ENCODE measurements at regions not wholly inside any gene's neighbourhood (a gene's known extent, or its start where the extent isn't known, plus 50 kb on each side); places are given as distances from the start of the nearest gene placed in this dataset.

- DNase-seq (ENCODE audit: low read depth, low spot score): peak; percentile 21
- no peak overlapping the region for H3K4me3 ChIP-seq (ENCODE audit: low read depth, low read length)
- CTCF ChIA-PET: interaction anchor here (1.2 to 1.8 kb wide), 2 partner anchors 8 to 10 kb away, joined by 3 to 11 read pairs; no protein-coding TSS in a partner anchor
- TF ChIP-seq CTCF (IDR thresholded peaks at IDR 0.05; ENCODE audit: insufficient read depth, low read length, missing control alignments): no peak
- POLR2A ChIA-PET: no interaction called here
These were observed 115.4 kb downstream of the DUSP6 start for GRCh38 chr12:89236748-89237383.

- DNase-seq (ENCODE audit: low read depth, low spot score): no peak
- ChIA-PET CTCF (no interaction called here), POLR2A (no interaction called here)
- H3K4me3 ChIP-seq (ENCODE audit: low read depth, low read length): no peak overlapping the region
- no peak for TF ChIP-seq CTCF (IDR thresholded peaks at IDR 0.05; ENCODE audit: insufficient read depth, low read length, missing control alignments)
These were observed 116.1 kb downstream of the DUSP6 start for GRCh38 chr12:89236237-89236636.

GRCh38 chr12:89235189-89235993 is 116.9 kb downstream of the DUSP6 start:
- no peak for TF ChIP-seq CTCF (IDR thresholded peaks at IDR 0.05; ENCODE audit: insufficient read depth, low read length, missing control alignments)

GRCh38 chr12:89234324-89235114 is 117.8 kb downstream of the DUSP6 start:
- ChIA-PET CTCF (no interaction called here), POLR2A (interaction anchor here (0.8 kb wide), 1 partner anchor 26 kb away, joined by 3 read pairs; no protein-coding TSS in a partner anchor)
- H3K4me3 ChIP-seq (ENCODE audit: low read depth, low read length): no peak overlapping the region
- TF ChIP-seq CTCF (IDR thresholded peaks at IDR 0.05; ENCODE audit: insufficient read depth, low read length, missing control alignments): no peak
- DNase-seq (ENCODE audit: low read depth, low spot score): no peak

More at GRCh38 chr12:89235189-89235993, 116.9 kb downstream of the DUSP6 start:
- no peak overlapping the region for H3K4me3 ChIP-seq (ENCODE audit: low read depth, low read length)
- CTCF ChIA-PET: no interaction called here
- POLR2A ChIA-PET: interaction anchor here (0.8 kb wide), 1 partner anchor 26 kb away, joined by 3 read pairs; no protein-coding TSS in a partner anchor
- DNase-seq (ENCODE audit: low read depth, low spot score): no peak

GRCh38 chr12:89231686-89232085 is 120.6 kb downstream of the DUSP6 start:
- no peak for DNase-seq (ENCODE audit: low read depth, low spot score)
- TF ChIP-seq CTCF (IDR thresholded peaks at IDR 0.05; ENCODE audit: insufficient read depth, low read length, missing control alignments): no peak
- ChIA-PET POLR2A (no interaction called here), CTCF (interaction anchor here (1.3 kb wide), 1 partner anchor 90 kb away, joined by 3 read pairs; no protein-coding TSS in a partner anchor)
- no peak overlapping the region for H3K4me3 ChIP-seq (ENCODE audit: low read depth, low read length)
